ENCODE measurements at regions not wholly inside any gene's neighbourhood (a gene's known extent, or its start where the extent isn't known, plus 50 kb on each side); places are given as distances from the start of the nearest gene placed in this dataset.
"Not testable (repeated sequence)": the region's sequence is repeated elsewhere in the genome, so short reads cannot be mapped to it uniquely, and the experiment has no call there.

- Histone ChIP-seq H3K27me3 (ENCODE audit: insufficient read depth, poor library complexity, severe bottlenecking) (no peaks in the 10 kb centered on the region), H3K27ac (replicated peaks) (no peak overlapping the region), H3K4me3 (replicated peaks; ENCODE audit: insufficient read depth, low read length) (no peak overlapping the region)
- DNase-seq (ENCODE audit: low read depth in 1 of 2, low spot score in 1 of 2), result no peak
- TF ChIP-seq SPI1 (IDR thresholded peaks at IDR 0.05; ENCODE audit: borderline replicate concordance, low read depth) (no peak), CTCF (IDR thresholded peaks at IDR 0.05; ENCODE audit: insufficient read depth, low read length) (no peak), REST (IDR thresholded peaks at IDR 0.05; ENCODE audit: insufficient replicate concordance, low read depth) (no peak), GABPA (IDR thresholded peaks at IDR 0.05; ENCODE audit: low read depth) (no peak), POLR2AphosphoS5 (IDR thresholded peaks at IDR 0.05; ENCODE audit: low read depth) (no peak)
Measured at GRCh38 chr2:67130531-67131256, 266.4 kb upstream of the ETAA1 start.

GRCh38 chr2:67131257-67131609 lies 265.9 kb upstream of the ETAA1 start:
- Histone ChIP-seq H3K27ac (replicated peaks) (no peak overlapping the region), H3K4me3 (replicated peaks; ENCODE audit: insufficient read depth, low read length) (no peak overlapping the region), H3K27me3 (ENCODE audit: insufficient read depth, poor library complexity, severe bottlenecking) (no peaks in the 10 kb centered on the region)
- DNase-seq (ENCODE audit: low read depth in 1 of 2, low spot score in 1 of 2), result no peak
- no peak for TF ChIP-seq CTCF (IDR thresholded peaks at IDR 0.05; ENCODE audit: insufficient read depth, low read length)
- TF ChIP-seq SPI1 (IDR thresholded peaks at IDR 0.05; ENCODE audit: borderline replicate concordance, low read depth), result no peak
- no peak for TF ChIP-seq GABPA (IDR thresholded peaks at IDR 0.05; ENCODE audit: low read depth)
- no peak for TF ChIP-seq POLR2AphosphoS5 (IDR thresholded peaks at IDR 0.05; ENCODE audit: low read depth)
- TF ChIP-seq REST (IDR thresholded peaks at IDR 0.05; ENCODE audit: insufficient replicate concordance, low read depth), result no peak

GRCh38 chr2:67132441-67132940 lies 264.6 kb upstream of the ETAA1 start:
- H3K27me3 ChIP-seq (ENCODE audit: insufficient read depth, poor library complexity, severe bottlenecking); H3K4me3 ChIP-seq (replicated peaks; ENCODE audit: insufficient read depth, low read length); H3K27ac ChIP-seq (replicated peaks); DNase-seq (ENCODE audit: low read depth in 1 of 2, low spot score in 1 of 2): not testable (repeated sequence)

- no peak for TF ChIP-seq CTCF (IDR thresholded peaks at IDR 0.05; ENCODE audit: insufficient read depth, low read length)
- TF ChIP-seq SPI1 (IDR thresholded peaks at IDR 0.05; ENCODE audit: borderline replicate concordance, low read depth), result no peak
- TF ChIP-seq POLR2AphosphoS5 (IDR thresholded peaks at IDR 0.05; ENCODE audit: low read depth), result no peak
- no peak for TF ChIP-seq GABPA (IDR thresholded peaks at IDR 0.05; ENCODE audit: low read depth)
- no peak for TF ChIP-seq REST (IDR thresholded peaks at IDR 0.05; ENCODE audit: insufficient replicate concordance, low read depth)
- H3K27ac ChIP-seq (replicated peaks), result no peak overlapping the region
- no peak overlapping the region for H3K4me3 ChIP-seq (replicated peaks; ENCODE audit: insufficient read depth, low read length)
- no peak for DNase-seq (ENCODE audit: low read depth in 1 of 2, low spot score in 1 of 2)
- no peaks in the 10 kb centered on the region for H3K27me3 ChIP-seq (ENCODE audit: insufficient read depth, poor library complexity, severe bottlenecking)
Measured at GRCh38 chr2:67135208-67135607, 261.9 kb upstream of the ETAA1 start.
